ENCODE measurements at regions not wholly inside any gene's neighbourhood (a gene's known extent, or its start where the extent isn't known, plus 50 kb on each side); places are given as distances from the start of the nearest gene placed in this dataset.
"Not testable (repeated sequence)": the region's sequence is repeated elsewhere in the genome, so short reads cannot be mapped to it uniquely, and the experiment has no call there.

DNA sequence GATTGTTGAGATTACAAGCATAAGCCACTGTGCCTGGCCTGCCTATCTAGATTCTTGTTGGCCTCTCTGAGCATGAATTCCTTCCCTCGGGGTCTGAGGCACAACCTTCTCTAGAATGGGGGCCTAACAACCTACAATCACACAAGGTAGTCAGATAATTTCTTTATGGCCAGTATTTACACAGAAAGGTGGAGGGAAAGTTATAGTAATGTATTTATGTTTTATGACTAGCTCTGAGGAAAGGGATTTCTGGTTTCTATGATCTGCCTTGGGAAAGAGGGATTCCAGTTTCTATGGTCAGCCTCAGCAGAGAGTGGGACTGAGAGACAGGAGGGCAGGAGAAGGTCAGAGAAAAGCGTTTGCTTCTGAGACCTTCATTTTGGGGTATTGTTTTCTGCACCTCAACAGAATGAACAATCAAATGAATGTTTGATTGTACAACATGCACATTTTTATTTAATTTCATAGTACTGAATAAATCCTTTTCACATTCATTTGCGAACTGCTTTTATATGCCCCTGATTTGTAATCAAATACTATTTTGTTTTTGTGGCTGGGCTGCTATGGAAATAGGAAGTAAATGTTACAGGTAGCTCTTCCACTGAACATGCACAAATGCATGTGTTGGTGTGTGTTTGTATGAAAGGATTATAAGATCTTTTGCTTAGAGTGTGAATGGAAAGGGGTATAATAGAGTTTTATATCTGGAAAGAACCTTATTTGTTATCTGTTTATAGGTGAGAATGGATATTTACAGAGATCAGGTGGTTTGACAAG is 499.7 kb upstream of the RGS6 start:
- intact Hi-C loops (cut with DNase I), result no loop called here
- no peak for ATAC-seq
- no peak for DNase-seq

DNA sequence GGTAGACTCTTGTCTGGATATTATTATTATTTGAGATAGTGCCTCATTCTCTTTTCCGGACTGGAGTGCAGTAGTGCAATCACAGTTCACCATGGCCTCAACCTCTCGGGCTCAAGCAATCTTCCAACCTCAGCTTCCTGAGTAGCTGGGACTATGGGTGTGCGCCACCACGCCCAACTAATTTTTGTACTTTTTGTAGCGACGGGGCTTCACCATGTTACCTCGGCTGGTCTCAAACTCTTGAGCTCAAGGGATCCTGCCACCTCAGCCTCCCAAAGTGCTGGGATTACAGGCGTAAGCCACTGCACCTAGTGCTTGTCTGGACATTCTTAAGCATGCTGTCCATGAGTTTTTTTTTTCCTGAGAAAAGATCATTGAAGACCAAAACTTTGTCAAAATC is 498.9 kb upstream of the RGS6 start:
- ATAC-seq (no peak), DNase-seq (no peak)
- intact Hi-C loops (cut with DNase I), result no loop called here

GRCh38 chr14:71435641-71436040 is 496.6 kb upstream of the RGS6 start:
- ATAC-seq; intact Hi-C loops (cut with DNase I); DNase-seq: not testable (repeated sequence)

DNA sequence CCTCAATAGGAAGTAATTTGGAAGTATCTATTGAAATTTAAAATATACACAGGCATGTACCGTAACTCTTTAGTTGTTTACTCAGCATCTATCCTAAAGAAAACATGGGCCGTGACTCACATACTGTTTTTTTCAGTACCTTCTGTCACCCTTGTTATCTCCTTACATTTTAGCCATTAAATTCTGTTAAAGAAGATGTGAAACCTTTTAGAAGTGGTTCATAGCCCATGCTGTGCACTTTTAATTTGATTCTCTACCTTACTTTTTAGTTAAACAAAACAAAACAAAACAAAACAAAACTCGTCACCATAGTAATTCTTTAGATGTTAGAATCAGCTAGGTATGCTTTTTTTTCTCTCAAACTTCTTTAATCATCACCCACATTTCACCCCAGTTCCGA is 494.4 kb upstream of the RGS6 start:
- intact Hi-C loops (cut with DNase I), result no loop called here
- DNase-seq, result no peak
- ATAC-seq, result no peak

DNA sequence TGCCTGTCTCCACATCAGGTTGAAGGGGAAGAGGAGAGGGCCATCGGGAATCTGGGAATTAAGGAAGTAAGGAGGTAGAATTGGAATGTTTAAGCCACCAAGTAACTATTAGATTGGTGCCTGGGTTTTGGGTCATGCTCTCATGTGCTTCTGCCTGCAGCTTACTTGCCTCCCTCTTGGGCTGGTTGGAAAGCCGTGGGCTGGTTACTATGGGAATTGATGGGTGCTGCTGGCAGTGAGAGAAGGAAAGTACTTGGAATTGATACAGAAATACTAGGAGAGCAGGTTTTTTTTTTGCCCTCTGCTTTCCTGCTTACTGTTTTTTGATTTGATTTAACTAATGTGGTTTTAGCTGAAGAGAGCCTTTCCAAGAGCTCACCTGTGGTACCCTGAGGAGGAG is 493.5 kb upstream of the RGS6 start:
- ATAC-seq (peak in 1 of 2 donors; percentile 58), DNase-seq (no peak)
- intact Hi-C loops (cut with DNase I), result no loop called here

- ATAC-seq (peak in 1 of 2 donors; percentile 87), DNase-seq (no peak)
- intact Hi-C loops (cut with DNase I), result no loop called here
Measured at GRCh38 chr14:71441126-71441525, 491.1 kb upstream of the RGS6 start.

- intact Hi-C loops (cut with DNase I), result no loop called here
- no peak for DNase-seq
Measured at GRCh38 chr14:71444030-71444822, 488.0 kb upstream of the RGS6 start.

GRCh38 chr14:71448431-71449315 is 483.6 kb upstream of the RGS6 start:
- DNase-seq, result no peak
- ATAC-seq, result no peak
- intact Hi-C loops (cut with DNase I), result no loop called here

More at GRCh38 chr14:71444030-71444822, 488.0 kb upstream of the RGS6 start:
- ATAC-seq, result no peak

DNA sequence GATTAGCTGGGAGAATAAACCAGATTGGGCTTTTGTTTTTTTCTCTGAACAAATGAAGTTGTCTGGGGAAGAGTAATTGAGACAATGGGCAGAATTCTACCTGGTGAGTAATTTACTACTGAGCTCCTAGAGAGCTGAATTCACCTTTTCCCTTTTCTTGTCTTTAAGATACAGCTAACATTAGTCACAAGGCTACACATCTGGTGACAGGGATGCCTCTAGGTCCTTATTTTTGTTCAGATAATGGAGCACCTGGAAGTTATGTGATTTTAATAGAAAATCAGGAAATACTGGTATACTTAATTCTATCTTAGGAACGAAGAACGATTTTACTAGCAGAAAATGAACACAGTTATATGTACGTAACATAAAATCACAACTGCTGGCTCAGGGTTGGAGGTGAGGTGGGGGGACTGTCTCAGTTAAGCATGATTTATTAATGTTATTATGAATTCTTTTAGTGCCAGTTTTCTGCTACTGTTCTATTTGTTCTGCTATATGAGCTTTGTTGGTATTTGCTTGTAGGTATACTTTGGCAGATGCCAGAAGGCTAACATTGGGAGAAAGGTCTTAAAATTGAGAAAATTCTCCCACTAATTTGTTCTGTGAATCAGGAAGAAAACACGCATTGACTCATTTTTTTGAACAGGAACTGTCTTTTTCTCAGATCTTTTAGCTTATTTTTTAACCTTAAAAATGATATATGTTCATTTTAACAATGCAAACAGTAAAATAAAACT is 482.7 kb upstream of the RGS6 start:
- ATAC-seq, result no peak
- intact Hi-C loops (cut with DNase I), result no loop called here
- no peak for DNase-seq

DNA sequence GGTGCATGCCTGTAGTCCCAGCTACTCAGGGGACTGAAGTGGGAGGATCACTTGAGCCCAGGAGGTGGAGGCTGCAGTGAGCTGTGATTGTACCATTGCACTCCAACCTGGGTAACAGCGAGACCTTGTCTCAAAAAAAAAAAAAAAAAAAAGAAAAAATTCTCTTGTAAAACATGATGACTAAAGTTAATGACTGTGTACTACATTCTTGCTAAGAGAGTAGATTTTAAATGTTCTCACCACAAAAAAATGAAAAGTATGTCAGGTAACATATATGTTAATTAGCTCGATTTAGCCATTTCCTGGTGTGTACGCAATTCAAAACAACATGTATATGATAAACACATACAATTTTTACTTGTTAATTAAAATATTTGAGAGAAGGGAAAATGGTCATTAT is 480.7 kb upstream of the RGS6 start:
- DNase-seq (no peak), ATAC-seq (no peak)
- intact Hi-C loops (cut with DNase I), result no loop called here

GRCh38 chr14:71452539-71452938 is 479.7 kb upstream of the RGS6 start:
- no peak for DNase-seq
- intact Hi-C loops (cut with DNase I), result no loop called here
- ATAC-seq, result no peak

DNA sequence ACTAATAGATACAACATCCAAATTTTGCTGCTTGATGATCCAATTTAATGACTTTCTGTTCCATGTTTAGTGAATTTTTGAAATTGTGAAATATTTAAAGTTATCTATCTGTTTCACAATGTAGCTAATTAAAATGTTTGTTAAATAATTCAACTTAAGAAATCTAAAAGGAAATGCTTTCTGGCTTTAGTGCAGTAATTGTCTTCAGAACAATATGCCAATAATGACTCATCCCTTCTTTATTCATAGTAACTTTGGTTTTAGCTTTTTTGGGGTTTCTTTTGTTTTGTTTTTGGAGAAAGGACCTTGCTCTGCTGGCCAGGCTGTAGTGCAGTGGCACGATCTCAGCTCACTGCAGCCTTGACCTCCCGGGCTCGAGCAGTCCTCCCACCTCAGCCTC is 479.2 kb upstream of the RGS6 start:
- ATAC-seq, result no peak
- intact Hi-C loops (cut with DNase I), result no loop called here
- DNase-seq, result no peak

- intact Hi-C loops (cut with DNase I), result no loop called here
- ATAC-seq (no peak), DNase-seq (no peak)
Measured at GRCh38 chr14:71454010-71454409, 478.2 kb upstream of the RGS6 start.

DNA sequence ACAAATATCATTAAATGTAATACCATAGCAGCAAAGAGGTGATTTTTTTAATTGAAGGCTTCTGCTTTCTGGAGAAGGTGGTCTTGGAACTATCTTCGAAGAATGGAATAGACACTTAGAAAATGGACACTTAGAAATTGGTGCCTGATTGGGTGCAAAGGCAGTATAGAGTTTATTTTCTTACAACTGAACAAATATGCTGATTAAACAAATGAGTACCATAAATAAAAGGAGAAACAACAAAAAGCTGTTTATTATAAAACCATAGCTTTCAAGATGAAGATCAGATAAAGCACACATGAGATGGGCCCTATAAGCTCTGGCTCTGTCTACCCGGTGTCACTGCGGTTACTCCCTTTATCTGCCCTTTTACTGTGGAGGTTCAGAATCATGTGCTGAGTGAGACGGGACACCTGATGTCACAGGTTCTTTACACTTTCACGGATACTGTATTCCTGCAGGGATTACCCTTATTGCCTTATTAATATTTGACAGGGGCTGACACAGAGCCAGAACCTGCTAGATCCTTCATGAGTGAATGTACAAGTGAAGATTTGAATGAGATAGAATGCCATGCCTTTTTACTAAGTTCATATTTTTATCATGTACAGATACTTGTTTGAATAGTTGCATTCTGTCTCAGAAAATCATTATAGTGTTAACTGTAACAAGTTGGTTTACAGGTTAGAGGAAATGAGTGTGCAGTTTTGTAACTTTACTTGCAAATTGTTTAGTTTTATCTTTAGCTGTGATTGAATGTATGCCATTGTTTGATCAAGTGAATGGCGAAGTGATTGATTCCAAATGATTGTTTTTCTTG is 477.5 kb upstream of the RGS6 start:
- DNase-seq, result no peak
- intact Hi-C loops (cut with DNase I), result no loop called here
- no peak for ATAC-seq

DNA sequence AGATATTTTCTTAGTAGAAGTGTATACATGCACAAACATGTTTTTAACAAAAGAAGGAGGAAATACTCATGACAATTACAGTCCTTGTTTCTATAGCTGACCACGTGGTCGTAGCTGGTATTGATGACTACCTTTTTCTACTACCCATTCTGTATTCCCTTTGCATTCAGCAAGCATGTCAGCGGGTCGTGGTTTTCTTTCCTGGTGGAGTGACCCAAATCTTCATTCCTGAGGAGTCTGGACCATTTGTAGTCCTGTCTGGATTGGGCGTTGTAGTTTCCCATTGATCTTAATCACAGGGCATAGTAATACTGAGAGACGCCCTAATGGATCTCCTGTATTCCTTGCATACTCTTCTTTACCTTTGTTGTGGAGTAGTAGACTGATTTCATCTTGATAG is 472.1 kb upstream of the RGS6 start:
- ATAC-seq (no peak), DNase-seq (no peak)
- intact Hi-C loops (cut with DNase I), result no loop called here

GRCh38 chr14:71461617-71462016 is 470.6 kb upstream of the RGS6 start:
- intact Hi-C loops (cut with DNase I); ATAC-seq; DNase-seq: not testable (repeated sequence)

DNA sequence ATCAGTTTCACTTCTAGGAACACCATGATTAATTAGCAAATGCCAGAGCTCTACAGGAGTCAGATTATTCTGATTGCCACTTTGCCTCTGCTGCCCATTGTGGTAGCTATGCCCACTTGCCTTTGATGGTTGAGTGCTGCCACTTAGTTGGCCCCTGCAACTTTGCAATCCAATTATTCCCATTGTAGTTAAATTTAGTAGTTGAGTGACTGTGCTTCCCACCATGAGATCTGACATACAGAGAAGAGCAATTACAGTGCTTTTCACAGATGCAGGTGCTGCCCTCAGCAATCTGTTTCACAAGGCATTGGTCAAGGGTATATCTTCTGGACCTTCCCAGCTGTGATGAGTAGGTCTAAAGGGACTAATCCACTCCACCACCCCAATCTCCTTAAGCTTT is 468.4 kb upstream of the RGS6 start:
- ATAC-seq (no peak), DNase-seq (no peak)
- intact Hi-C loops (cut with DNase I), result no loop called here

DNA sequence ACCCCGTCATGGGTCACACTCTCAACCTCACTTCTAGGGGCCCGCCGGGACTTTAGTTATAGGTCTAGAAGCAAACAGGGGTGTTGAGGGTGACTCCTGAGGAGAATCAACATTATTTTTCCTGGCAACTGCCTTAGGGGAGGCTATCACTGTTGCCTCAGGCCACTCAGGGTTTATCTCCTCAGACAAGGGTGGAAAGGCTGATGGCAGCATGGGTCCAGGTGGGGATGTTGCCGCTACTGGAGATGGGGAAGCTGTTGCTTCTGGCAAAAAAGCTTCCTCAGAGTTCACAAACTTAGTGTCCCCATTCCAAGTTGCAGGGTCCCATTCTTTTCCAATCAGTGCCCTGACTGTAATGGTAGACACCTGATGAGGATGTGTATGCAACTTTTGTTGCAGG is 467.4 kb upstream of the RGS6 start:
- no peak for ATAC-seq
- intact Hi-C loops (cut with DNase I), result no loop called here
- DNase-seq, result no peak

Measured in left cardiac atrium (tissue), 4 donors.